Fibroblast of skin of right quadriceps (primary cell): ENCODE measurements at regions not wholly inside any gene's neighbourhood (a gene's known extent, or its start where the extent isn't known, plus 50 kb on each side); places are given as distances from the start of the nearest gene placed in this dataset.
A peak's percentile ranks its signal among the peaks of the same experiment; 100 is the strongest.
"Not testable (repeated sequence)": the region's sequence is repeated elsewhere in the genome, so short reads cannot be mapped to it uniquely, and the experiment has no call there.

Experiments used
- DNase-seq: peaks from one replicate; pipeline ENCODE4 v3.0.0-alpha.2; 2013

DNA sequence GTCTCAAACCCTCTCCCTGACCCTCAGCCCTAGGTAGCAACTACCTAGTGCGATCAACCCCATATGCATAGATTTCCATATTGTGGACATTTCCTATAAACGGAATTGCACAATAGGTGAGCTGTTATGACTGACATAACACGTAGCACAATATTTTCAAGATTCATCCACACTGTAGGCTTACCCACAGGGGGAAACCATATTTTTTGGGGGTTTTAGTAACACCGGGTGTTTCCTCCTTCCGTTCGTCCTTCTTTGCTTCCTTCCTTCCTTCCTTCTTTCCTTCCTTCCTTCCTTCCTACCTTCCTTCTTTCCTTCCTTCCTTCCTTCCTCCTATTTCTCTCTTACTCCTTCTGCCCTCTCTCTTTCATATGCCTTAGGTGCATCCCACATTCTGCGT lies 524.2 kb downstream of the CWH43 start:
- DNase-seq, result peak; percentile 3

DNA sequence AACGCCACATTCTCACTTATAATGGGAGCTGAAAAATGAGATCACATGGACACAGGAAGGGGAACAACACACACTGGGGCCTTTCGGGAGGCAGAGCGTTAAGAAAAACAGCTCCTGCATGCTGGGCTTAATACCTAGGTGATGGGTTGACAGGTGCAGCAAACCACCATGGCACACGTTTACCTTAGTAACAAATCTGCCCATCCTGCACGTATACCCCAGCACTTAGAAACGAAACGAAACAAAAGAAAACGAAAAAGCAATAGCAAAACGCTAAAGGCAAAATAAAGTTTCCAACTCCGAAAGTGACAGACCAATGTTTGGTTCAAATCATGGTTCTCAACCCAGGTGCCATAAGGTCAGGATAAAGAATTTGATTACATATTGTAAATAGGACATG lies 525.3 kb downstream of the CWH43 start:
- peak; percentile 1 for DNase-seq

- peak; percentile 4 for DNase-seq
These were observed 525.9 kb downstream of the CWH43 start for GRCh38 chr4:49511881-49512491.

DNA sequence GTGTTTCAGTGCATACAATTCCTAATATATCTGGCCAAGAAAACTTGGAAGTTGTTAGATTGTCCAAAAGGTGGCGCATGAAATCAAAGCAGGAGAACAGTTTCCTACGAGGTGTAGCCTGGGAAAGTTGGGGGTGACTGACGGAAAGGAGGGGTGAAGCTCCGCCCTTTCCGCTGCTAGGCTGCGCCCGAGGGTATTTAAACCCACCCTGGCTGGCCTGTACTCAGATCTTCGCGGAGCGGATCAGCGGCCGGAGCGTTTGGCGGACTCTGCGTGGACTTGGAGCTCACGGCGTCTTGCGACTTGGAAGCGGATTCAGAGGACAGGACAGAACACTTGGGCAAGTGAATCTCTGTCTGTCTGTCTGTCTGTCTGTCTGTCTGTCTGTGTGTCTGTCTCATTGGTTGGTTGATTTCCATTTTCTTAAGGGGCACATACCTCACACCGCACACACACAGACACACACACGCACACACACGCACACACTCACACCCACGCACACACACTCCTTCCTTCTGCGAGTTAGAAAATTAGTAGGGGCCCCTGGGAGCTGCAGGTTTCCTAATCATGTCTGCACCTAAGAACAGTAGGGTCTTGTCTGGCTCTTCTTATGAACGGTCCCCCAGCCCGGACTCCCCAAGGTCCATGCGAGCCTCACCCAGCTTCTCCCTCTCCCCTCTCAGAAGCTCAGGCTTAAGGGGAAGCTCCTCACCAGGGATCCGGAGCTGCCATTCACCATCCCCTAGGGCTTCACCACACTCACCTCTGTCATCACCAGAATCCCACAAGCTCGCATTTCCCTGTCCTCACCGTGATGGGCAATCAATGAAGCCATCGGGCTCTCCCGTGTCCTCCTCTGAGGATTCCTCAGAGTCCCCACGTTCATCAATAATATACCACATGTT lies 526.8 kb downstream of the CWH43 start:
- peak; percentile 2 for DNase-seq

GRCh38 chr4:49513546-49514115 lies 527.6 kb downstream of the CWH43 start:
- not testable (repeated sequence) for DNase-seq

- peak; percentile 18 for DNase-seq
These were observed 528.2 kb downstream of the CWH43 start for GRCh38 chr4:49514171-49514699.

GRCh38 chr4:49514841-49515240 lies 528.8 kb downstream of the CWH43 start:
- not testable (repeated sequence) for DNase-seq

- DNase-seq, result not testable (repeated sequence)
These were observed 529.2 kb downstream of the CWH43 start for GRCh38 chr4:49515241-49515640.

DNA sequence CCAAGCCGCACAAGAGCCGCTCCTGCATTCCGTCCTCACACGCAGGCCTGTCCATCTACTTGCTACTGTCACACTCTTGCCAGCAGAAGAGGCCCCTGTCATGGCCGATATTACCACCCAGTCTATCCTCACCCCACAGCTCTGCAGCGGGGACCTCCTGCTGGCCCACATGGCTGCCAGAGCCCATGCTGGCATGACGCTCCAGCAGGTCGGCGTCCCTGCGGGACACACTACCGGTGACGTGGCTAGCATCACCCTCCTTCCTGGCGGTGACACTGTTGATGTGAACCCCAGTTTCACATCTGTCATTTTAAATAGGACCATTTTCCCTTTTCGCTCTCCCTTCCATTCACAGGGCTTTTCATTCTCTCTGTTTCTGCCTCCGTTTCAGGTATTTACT lies 530.0 kb downstream of the CWH43 start:
- DNase-seq, result not testable (repeated sequence)

GRCh38 chr4:49516796-49517195 lies 530.7 kb downstream of the CWH43 start:
- DNase-seq, result peak; percentile 0

- DNase-seq, result not testable (repeated sequence)
These were observed 531.6 kb downstream of the CWH43 start for GRCh38 chr4:49517485-49518205.

DNA sequence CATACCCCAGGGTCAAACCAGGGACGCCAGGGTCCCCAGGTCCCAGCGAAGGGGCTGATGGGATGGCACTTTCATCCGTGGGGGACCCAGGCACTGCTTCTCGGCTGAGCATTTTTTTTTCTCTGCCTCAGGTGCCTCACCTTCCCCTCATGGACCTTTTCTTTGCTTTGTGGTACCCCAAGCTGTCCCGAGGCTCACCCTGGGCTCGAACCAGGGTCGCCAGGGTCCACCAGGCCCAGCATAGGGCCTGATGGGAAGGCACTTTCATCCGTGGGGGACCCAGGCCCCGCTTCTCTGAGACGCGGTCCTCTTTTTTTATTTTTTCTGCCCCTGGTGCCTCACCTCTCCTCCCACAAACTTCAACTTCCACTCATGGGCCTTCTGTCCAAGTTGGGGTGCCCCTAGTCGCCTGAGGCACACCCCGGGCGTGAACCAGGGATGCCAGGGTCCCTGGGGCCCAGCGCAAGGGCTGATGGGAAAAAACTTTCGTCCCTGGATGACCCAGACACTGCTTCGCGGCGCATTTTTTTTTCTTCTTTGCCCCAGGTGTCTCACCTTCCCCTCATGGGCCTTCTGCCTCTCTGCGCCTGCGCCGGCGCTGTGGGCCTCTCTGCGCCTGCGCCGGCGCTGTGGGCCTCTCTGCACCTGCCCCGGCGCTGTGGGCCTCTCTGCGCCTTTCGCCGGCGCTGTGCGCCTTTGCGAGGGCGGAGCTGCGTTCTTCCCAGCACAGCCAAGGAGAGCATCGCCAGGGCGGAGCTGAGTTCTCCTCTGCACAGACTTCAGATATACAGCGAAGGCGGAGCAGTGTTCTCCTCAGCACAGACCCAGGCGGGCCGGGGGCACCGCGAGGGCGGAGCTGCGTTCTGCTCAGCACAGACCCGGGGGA lies 533.3 kb downstream of the CWH43 start:
- DNase-seq, result not testable (repeated sequence)

- not testable (repeated sequence) for DNase-seq
These were observed 538.0 kb downstream of the CWH43 start for GRCh38 chr4:49523816-49524765.

DNA sequence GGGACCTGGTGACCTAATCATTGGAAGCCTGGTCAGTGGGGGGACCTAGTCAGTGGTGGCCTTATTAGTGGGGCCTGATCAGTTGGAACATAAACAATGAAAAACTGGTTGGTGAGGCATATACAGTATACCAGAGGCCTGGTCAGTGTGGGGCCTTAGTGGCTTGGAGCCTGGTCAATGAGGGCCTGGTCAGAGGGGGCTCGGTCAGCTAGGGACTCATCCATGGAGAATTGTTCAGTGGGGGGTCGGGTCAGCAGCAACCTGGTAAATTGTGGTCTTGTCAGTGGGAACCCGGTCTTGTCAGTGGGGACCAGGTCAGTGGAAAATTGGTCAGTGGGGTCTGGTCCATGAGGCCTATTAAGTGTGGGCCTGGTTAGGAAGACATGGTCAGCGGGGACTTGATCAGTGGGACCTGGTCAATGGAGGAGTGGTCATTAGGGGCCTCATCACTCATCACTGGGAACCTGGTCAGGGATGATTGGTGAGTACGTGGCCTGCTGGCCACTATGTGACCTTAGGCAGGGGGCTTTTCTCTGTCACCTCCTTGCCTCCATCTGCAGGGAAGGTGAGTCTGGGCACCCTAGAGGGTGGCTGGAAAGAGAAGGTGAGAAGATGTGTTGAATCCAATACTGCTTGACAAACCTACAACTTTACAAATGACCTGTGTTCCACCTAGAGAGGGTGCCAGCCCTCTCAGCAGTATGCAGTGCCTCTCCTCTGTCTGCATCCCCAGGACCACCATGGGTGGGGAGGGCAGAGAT lies 573.0 kb downstream of the CWH43 start:
- not testable (repeated sequence) for DNase-seq

GRCh38 chr4:49560131-49560816 lies 574.2 kb downstream of the CWH43 start:
- not testable (repeated sequence) for DNase-seq

DNA sequence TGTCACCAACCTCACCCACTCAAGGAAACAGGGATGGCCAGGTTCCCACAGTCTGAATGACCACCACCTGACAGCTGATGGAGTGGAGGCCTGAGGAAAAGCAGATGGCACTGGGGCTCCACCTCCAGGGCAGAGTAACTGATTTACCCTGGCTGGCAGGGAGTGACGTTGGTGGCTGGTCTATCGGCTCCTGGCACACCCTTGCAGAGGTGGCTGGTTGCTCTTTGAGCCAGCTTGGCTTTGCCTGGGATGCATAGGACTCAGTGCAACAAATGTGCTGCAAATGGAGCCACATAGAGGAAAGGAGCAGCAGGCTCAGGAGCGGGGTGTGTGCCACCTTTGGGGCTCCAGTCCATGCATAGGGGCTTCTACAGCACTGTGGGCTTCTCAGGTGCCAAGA lies 574.8 kb downstream of the CWH43 start:
- not testable (repeated sequence) for DNase-seq

- not testable (repeated sequence) for DNase-seq
These were observed 584.2 kb downstream of the CWH43 start for GRCh38 chr4:49570248-49570647.

DNA sequence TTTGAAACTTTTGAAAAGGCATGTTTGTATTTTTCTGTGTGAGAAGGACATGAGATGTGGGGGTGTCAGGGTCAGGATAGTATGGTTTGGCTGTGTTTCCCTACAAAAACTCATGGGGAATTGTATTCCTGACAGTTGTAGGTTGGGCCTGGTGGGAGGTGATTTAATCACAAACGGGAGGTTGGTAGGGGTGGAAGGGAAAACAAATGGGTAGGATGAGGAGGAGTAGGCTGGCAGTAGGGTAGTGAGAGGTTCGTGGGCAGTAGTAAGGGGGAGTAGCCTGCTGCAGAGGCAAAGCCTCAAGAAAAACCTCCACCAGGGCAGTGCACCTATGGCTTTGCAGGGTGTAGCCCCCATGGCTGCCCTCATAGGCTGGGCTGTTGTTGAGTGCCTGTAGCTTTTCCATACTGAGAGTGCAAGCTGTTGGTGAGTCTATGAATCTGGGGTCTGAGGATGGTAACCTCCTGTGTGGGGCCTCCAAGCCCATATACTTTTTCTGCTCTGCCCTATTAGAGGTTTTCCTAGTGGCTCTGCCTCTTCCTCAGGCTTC lies 587.7 kb downstream of the CWH43 start:
- DNase-seq, result not testable (repeated sequence)

GRCh38 chr4:49575250-49575649 lies 589.2 kb downstream of the CWH43 start:
- not testable (repeated sequence) for DNase-seq
